ENCODE measurements at regions not wholly inside any gene's neighbourhood (a gene's known extent, or its start where the extent isn't known, plus 50 kb on each side); places are given as distances from the start of the nearest gene placed in this dataset.

DNA sequence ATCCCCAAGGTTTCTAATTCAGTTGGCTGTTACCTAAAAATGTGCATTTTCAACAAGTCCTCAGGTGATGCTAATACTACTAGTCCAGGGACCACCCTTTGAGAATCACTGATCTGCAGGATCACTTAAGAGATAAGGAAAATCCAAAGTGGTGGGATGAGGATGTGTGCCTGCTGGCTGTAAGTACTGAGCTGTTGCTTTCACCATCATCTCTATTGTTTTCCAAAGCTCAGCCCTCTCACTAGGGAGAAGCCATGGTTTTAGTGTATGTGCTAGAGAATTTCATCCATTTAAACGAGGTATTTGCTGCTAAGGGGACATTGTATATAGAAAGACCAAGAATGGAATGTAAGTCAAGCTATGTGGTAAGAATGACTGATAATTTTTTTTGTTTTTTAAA lies 202.3 kb downstream of the KIF21A start:
- no peak for DNase-seq (ENCODE audit: low read depth)

GRCh38 chr12:39239490-39240486 lies 203.1 kb downstream of the KIF21A start:
- DNase-seq (ENCODE audit: low read depth): no peak

DNA sequence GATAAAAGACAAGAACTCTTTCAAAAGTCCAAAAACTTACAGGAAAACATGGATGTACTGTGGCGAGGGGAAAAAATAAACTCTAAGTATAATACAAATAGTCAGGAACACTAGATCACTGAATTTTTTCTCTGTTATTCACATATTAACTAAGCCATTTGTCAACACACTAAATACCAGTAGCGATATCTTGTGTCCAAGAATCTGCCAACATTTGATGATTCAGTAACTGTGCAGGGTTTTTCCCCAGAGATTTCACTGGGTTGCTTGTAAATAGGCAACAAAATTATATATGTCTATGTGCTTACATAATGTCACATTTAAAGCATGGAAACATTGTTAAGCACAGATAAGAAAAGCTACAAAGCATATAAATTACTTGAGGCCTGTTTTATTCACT lies 205.9 kb downstream of the KIF21A start:
- no peak for DNase-seq (ENCODE audit: low read depth)

DNA sequence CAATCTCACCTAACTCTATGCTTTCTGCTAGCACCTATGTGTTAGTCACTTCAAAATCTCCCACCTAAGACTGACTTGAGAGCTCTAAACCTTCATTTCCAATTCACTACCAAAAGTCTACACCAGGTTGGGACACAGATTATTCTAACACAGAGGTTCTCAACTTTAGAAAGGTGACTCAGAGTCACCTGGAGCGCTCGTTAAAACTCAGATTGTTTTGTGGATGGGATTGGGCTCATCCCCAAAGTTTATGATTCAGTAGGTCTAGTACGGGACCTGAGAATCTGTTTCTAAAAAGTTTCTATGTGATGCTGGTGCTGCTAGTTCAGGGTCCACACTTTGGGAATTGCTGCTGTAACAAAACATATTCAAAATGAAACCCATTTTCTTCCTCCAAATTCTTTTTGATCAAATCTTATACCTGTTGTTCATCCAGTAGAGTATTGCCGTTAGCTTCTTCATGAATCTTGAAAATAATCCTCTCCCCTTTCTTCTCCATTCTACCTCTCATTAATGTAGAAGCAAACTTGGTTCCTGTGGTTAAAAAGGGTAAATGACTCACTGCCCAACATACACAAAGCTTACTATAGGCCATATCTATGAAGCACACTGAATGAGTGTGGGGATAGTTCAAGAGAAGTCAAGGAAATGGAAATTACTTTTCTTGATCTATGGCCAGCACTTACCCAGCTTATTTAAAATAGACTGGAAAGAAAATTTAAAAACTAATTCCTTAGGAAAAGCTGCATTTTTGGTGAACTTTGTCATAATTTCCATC lies 206.7 kb downstream of the KIF21A start:
- DNase-seq (ENCODE audit: low read depth): no peak

- DNase-seq (ENCODE audit: low read depth): no peak
These were observed 212.8 kb downstream of the KIF21A start for GRCh38 chr12:39230086-39230485.

- no peak for DNase-seq (ENCODE audit: low read depth)
These were observed 215.7 kb downstream of the KIF21A start for GRCh38 chr12:39227218-39227617.

- no peak for DNase-seq (ENCODE audit: low read depth)
These were observed 217.9 kb downstream of the KIF21A start for GRCh38 chr12:39224971-39225370.

GRCh38 chr12:39205969-39206368 lies 237.0 kb downstream of the KIF21A start:
- DNase-seq (ENCODE audit: low read depth): no peak

GRCh38 chr12:39199351-39199750 lies 243.6 kb downstream of the KIF21A start:
- no peak for DNase-seq (ENCODE audit: low read depth)

- DNase-seq (ENCODE audit: low read depth): no peak
These were observed 254.2 kb downstream of the KIF21A start for GRCh38 chr12:39188689-39189088.

GRCh38 chr12:39186744-39187143 lies 256.2 kb downstream of the KIF21A start:
- no peak for DNase-seq (ENCODE audit: low read depth)

DNA sequence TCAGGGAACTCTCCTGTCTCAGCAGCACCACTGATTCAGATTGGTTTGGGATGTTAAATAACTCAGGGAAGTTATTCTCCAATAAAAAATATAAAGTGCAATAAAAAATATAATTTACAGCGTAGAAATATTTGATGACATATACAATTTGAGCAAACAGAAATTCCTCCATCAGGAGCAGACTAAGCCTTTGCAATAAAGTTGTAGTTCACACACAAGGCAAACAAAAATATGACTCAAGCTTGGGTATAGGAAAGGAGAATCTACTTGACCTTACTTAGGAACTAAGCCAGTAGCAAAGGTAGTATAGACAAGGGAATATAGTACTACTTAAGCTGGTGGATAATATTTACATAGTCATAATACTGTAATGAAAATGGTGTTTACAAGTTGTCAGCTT lies 264.1 kb downstream of the KIF21A start:
- DNase-seq (ENCODE audit: low read depth): no peak

DNA sequence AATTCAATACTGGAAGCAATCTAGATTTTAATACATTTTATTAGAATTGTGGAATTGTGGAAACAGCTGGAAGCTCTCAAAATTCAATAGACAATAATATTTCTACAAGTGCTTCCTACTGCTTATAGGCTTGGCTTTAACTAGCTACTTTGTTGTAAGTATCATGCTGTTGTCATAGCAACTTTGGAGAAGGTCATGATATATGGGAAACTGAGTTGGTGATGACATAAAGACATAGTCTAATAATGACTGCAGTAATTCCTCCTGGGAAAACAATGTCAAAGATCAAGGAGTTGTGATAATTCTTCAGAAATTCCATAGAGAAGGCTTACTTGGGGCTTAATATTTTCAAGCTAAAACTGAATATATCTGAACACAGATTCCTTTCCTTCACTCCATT lies 266.6 kb downstream of the KIF21A start:
- no peak for DNase-seq (ENCODE audit: low read depth)

DNA sequence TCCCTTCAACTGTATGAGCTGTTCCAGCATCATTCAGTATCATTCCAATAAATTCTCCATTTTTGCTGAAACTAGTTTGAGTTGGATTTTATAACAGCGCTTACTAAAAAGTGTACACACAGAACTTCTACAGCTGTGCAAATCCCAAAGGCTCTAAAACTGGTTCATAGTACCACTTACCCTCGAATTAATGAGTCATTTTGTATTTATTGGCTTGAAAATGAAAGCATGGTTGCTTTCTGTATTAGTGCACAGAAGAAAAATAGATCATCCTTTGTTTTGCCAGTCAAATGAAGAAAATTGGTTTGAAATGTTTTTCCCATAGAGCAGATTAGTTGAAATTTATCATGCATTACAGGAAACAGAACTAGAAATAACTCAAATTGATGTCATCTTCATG lies 268.3 kb upstream of the CPNE8 start:
- peak; percentile 43 for DNase-seq (ENCODE audit: low read depth)

GRCh38 chr12:39165338-39165737 lies 259.9 kb upstream of the CPNE8 start:
- no peak for DNase-seq (ENCODE audit: low read depth)

GRCh38 chr12:39161465-39162085 lies 256.2 kb upstream of the CPNE8 start:
- DNase-seq (ENCODE audit: low read depth): no peak

- no peak for DNase-seq (ENCODE audit: low read depth)
These were observed 252.4 kb upstream of the CPNE8 start for GRCh38 chr12:39157696-39158342.

GRCh38 chr12:39145175-39145999 lies 240.0 kb upstream of the CPNE8 start:
- DNase-seq (ENCODE audit: low read depth): no peak

DNA sequence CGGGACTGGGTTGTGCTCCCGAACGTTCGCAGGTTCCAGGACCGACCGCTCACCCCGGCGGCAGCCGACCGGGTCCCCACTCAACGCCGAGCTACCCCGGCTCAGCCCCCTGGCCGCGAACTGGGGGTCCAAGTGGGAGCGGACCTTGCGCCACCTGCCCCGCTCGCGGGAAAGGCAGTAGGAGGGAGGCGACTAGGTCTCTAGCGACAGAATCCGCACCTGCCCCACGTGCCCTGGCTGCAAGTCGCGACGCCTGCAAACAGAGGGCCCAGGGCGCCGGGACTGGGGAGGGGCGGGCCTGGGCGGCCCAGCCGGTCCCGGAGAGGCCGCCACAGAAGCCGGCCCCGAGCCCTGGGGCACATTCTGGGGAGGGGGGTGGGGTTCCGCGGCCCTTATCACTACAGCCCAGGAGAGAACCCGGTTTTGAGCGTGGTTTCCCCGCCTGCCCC lies 239.2 kb upstream of the CPNE8 start:
- no peak for DNase-seq (ENCODE audit: low read depth)

DNA sequence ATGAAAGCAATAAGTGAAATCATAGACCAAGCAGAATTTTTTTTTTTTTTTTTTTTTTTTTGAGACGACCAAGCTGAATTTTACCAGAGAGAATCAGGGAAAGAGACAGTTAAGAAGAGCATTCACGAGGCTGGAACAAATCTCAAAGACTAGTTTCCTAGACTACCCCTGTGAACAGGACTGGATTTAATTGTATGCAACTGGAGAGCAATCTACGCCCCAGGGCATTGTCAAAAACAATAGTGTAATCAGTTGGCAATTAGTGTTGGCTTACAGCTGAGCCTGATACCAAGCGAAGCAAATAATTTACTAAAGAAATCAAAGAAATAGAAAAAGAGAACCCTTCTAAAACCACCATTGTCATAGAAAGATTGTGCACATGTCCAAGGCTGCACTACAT lies 232.9 kb upstream of the CPNE8 start:
- no peak for DNase-seq (ENCODE audit: low read depth)

DNA sequence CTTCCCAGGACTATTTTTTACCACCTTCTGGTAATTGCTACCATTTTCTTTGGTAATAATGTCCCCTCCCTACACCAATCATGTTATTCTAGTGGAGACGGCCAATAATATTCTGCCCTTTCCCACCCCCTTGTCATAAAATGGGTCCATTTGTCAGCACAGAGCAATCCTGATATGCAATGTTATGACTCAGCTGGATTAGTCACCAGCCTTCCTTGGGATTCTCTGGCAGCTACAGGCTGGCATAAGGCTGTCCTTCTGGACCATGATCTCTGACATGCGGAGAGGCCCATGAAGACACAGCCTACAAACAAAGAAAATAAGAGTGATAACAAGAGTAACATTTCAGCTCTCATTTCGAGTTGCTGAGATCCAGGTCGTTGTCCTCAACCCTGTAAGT lies 222.0 kb upstream of the CPNE8 start:
- peak; percentile 44 for DNase-seq (ENCODE audit: low read depth)

Data from stromal cell of bone marrow (primary cell).